Colonic mucosa (tissue), 4 donors: ENCODE measurements at regions not wholly inside any gene's neighbourhood (a gene's known extent, or its start where the extent isn't known, plus 50 kb on each side); places are given as distances from the start of the nearest gene placed in this dataset.

Experiments used
- DNase-seq: peaks from one replicate; pipeline ENCODE4 v3.0.0-alpha.2; 2020
- H3K27ac ChIP-seq: fragments of 200-600 bp; one replicate; pipeline ENCODE4 v1.8.0; 2021
- H3K27me3 ChIP-seq: fragments of 200-600 bp; one replicate; pipeline ENCODE4 v1.8.0; 2021
- H3K36me3 ChIP-seq: fragments of 200-600 bp; one replicate; pipeline ENCODE4 v1.8.0; 2021
- H3K4me1 ChIP-seq: fragments of 200-600 bp; one replicate; pipeline ENCODE4 v1.8.0; 2021; ENCODE audit warnings: mild to moderate bottlenecking
- H3K4me3 ChIP-seq: fragments of 200-600 bp; one replicate; pipeline ENCODE4 v1.8.0; 2021
- H3K9ac ChIP-seq, 2 donors: one replicate each; pipeline ENCODE4 v1.7.0; 2013; ENCODE audit warnings: control low read depth in 2 of 2, low read depth in 2 of 2, low read length in 2 of 2
- H3K9me3 ChIP-seq: fragments of 200-600 bp; one replicate; pipeline ENCODE4 v1.8.0; 2021
- CTCF ChIP-seq: fragments of 200-600 bp; IDR thresholded peaks from one replicate; pipeline ENCODE4 v1.8.0; 2022; ENCODE audit warnings: antibody characterized with exemption, mild to moderate bottlenecking
- intact Hi-C: fragments of 100-400 bp; cut with DNase I; formaldehyde crosslinking; loops from one replicate; pipeline ENCODE4 v1.14.1; 2022
- donor health status: healthy.
- donor health status: DM: no; HTN: no; CAD: no.
- donor health status: DM: no; HTN: no; CAD: no.

DNA sequence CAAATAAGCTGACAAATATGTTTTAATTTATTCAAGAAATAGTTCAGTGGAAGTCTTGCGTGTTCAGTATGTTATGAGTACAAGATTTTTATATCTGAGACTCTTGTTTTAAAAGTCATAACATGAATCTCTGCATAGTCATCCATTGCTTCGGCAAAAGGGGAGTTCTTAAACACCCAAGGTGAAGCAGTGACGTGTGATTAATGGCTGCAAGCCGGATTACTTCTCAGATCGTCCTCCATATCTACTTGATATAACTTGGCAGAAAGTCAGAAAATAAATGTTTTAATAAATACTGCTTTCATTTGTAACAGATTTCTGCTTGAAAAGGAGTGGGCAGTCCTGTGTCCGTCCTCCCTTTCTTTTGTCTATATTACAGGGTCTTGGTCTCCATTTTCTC is 64.6 kb upstream of the IL15 start:
- DNase-seq: no peak
- H3K4me3 ChIP-seq: no peak overlapping the region
- no peaks in the 10 kb centered on the region for H3K4me1 ChIP-seq
- TF ChIP-seq CTCF: no peak
- no peaks in the 10 kb centered on the region for H3K27me3 ChIP-seq
- H3K36me3 ChIP-seq: no peaks in the 10 kb centered on the region
- intact Hi-C loops: no loop called here
- H3K27ac ChIP-seq: no peak overlapping the region
- H3K9ac ChIP-seq: no peak overlapping the region
- no peaks in the 10 kb centered on the region for H3K9me3 ChIP-seq

- Histone ChIP-seq H3K27me3 (no peaks in the 10 kb centered on the region), H3K27ac (no peak overlapping the region), H3K36me3 (no peaks in the 10 kb centered on the region), H3K9me3 (no peaks in the 10 kb centered on the region), H3K4me1 (no peaks in the 10 kb centered on the region), H3K4me3 (no peak overlapping the region), H3K9ac (no peak overlapping the region)
- no peak for TF ChIP-seq CTCF
- DNase-seq: no peak
- intact Hi-C loops: no loop called here
Observed at GRCh38 chr4:141573678-141574077, 62.7 kb upstream of the IL15 start.

DNA sequence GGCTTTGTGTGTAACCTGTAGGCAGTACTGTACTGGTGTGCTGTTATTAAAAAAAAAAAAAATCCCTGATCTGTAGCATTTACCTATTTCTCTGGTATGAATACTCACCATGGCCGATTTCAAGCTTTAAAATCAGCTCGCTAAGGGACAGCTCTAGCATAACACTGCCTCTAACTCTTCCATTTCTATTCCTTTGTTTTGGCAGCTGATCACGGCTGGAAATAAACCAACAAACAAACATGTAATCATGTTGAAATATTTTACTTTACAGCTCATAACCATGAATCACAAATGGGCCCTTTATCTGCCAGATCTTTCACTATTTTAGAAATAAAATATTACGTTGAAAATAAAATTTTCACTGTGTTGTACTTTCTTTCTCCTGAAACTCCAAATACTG is 60.5 kb upstream of the IL15 start:
- intact Hi-C loops: no loop called here
- no peaks in the 10 kb centered on the region for H3K36me3 ChIP-seq
- H3K27ac ChIP-seq: no peak overlapping the region
- H3K9me3 ChIP-seq: no peaks in the 10 kb centered on the region
- H3K9ac ChIP-seq: no peak overlapping the region
- H3K4me3 ChIP-seq: no peak overlapping the region
- no peak for TF ChIP-seq CTCF
- H3K27me3 ChIP-seq: no peaks in the 10 kb centered on the region
- no peak for DNase-seq
- H3K4me1 ChIP-seq: no peaks in the 10 kb centered on the region

DNA sequence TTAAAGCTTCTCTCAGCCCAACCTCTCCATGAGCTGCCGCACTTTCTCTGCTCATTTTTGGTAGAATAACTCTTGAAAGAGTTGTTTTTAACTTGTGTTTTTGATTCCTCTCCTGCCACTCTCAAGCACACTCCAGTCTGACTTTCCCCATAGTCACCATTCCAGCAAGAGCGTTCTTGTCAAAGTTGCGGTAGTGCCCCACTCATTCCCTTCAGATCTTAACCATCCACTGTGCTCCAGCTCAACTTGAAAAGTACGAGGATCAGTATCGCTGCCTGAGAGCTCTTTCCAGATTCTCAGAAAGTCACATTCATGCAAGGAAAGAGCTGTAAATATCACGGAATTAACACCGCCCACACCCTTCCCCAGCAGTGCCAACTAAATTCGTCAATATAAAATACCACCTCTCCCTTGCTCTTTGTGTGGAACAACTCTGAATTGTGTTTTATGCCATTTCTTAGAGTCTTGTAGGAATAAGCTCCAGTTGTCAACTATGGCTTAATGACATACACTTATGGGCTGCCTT is 59.7 kb upstream of the IL15 start:
- Histone ChIP-seq H3K27me3 (no peaks in the 10 kb centered on the region), H3K9me3 (no peaks in the 10 kb centered on the region), H3K27ac (no peak overlapping the region), H3K4me3 (no peak overlapping the region), H3K36me3 (no peaks in the 10 kb centered on the region), H3K9ac (no peak overlapping the region), H3K4me1 (no peaks in the 10 kb centered on the region)
- no peak for DNase-seq
- intact Hi-C loops: no loop called here
- no peak for TF ChIP-seq CTCF

- H3K9me3 ChIP-seq: no peaks in the 10 kb centered on the region
- intact Hi-C loops: no loop called here
- TF ChIP-seq CTCF: no peak
Observed at GRCh38 chr4:141578451-141578850, 57.9 kb upstream of the IL15 start.

GRCh38 chr4:141580523-141580922 is 55.9 kb upstream of the IL15 start:
- no peak for TF ChIP-seq CTCF
- Histone ChIP-seq H3K4me3 (no peak overlapping the region), H3K9ac (no peak overlapping the region), H3K27ac (no peak overlapping the region), H3K9me3 (no peaks in the 10 kb centered on the region), H3K27me3 (no peaks in the 10 kb centered on the region), H3K4me1 (no peaks in the 10 kb centered on the region), H3K36me3 (no peaks in the 10 kb centered on the region)
- intact Hi-C loops: no loop called here
- DNase-seq: no peak

More at GRCh38 chr4:141578451-141578850, 57.9 kb upstream of the IL15 start:
- no peak overlapping the region for H3K4me3 ChIP-seq
- DNase-seq: no peak
- no peak overlapping the region for H3K9ac ChIP-seq
- no peaks in the 10 kb centered on the region for H3K27me3 ChIP-seq
- no peak overlapping the region for H3K27ac ChIP-seq
- H3K36me3 ChIP-seq: no peaks in the 10 kb centered on the region
- no peaks in the 10 kb centered on the region for H3K4me1 ChIP-seq
